Hepatocyte (in vitro differentiated cells): ENCODE measurements at regions not wholly inside any gene's neighbourhood (a gene's known extent, or its start where the extent isn't known, plus 50 kb on each side); places are given as distances from the start of the nearest gene placed in this dataset.

ENCODE experiments used
- EZH2 ChIP-seq: fragments of 200-600 bp; sonication (generic); IDR thresholded peaks from 2 replicates; pipeline ENCODE4 v1.6.1; 2016; ENCODE audit warnings: antibody characterized with exemption, mild to moderate bottlenecking, borderline replicate concordance
- EZH2phosphoT487 ChIP-seq: fragments of 200-600 bp; sonication (generic); IDR thresholded peaks from one replicate; pipeline ENCODE4 v1.6.1; 2018; ENCODE audit warnings: antibody characterized with exemption, mild to moderate bottlenecking, low read depth, moderate library complexity; ENCODE audit not compliant: unreplicated experiment, severe bottlenecking

DNA sequence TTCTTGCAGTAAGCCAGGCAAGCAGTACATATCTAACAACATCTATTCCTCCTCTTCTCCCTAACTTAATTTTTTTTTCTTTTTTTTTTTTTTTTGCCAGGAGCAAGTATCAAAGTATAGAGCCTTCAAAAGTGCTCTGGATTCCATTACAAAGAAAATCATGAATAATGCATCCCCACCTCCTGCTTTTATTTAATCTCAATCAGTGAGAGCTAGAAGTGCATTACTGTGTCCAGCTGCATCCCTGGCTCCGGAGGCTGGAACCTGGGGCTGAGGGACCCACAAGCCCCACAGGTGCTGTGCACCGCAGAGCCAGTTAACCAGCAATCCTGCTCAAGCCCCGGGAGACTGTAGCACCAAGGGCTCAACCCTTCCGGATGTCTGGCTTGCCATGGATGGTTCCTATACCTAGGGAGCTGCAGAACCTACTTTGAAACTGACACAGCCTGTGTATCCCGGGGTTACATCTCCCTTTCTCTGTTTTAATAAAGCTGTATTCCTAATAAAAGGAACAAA, 455.9 kb upstream of the RUNX1 start:
- TF ChIP-seq EZH2phosphoT487 (no peak), EZH2 (no peak)
